Testis (tissue), 2 donors: ENCODE measurements at regions not wholly inside any gene's neighbourhood (a gene's known extent, or its start where the extent isn't known, plus 50 kb on each side); places are given as distances from the start of the nearest gene placed in this dataset.

Experiments used
- CTCF ChIP-seq, 3 experiments: fragments of 450-650 bp in 2 of 3; fragments of 200-600 bp in 1 of 3; sonication (generic) in 1 of 3; IDR thresholded peaks; one replicate each; pipeline ENCODE4 v1.5.1; 2016 to 2019; ENCODE audit warnings: antibody characterized with exemption in 3 of 3, mild to moderate bottlenecking in 2 of 3, moderate library complexity in 1 of 3
- POLR2A ChIP-seq: fragments of 450-650 bp; IDR thresholded peaks from one replicate; pipeline ENCODE4 v1.6.1; 2017; ENCODE audit warnings: antibody characterized with exemption, mild to moderate bottlenecking, moderate library complexity

- TF ChIP-seq CTCF (IDR thresholded peaks at IDR 0.05) (no peak), POLR2A (no peak)
Observed at GRCh38 chr7:79624336-79624735, 170.9 kb upstream of the MAGI2 start.
